22Rv1 (cell line): ENCODE measurements at regions not wholly inside any gene's neighbourhood (a gene's known extent, or its start where the extent isn't known, plus 50 kb on each side); places are given as distances from the start of the nearest gene placed in this dataset.
"Not testable (repeated sequence)": the region's sequence is repeated elsewhere in the genome, so short reads cannot be mapped to it uniquely, and the experiment has no call there.

Source experiments
- H3K27ac ChIP-seq: fragments of 450-650 bp; 2 replicates; pipeline ENCODE4 v1.5.1; 2017
- CTCF ChIP-seq: fragments of 450-650 bp; IDR thresholded peaks from 2 replicates; pipeline ENCODE4 v1.5.1; 2017; ENCODE audit warnings: mild to moderate bottlenecking
- ZFX ChIP-seq: fragments of 450-650 bp; IDR thresholded peaks from 2 replicates; pipeline ENCODE4 v1.6.1; 2017; ENCODE audit warnings: antibody characterized with exemption, borderline replicate concordance

- TF ChIP-seq CTCF (no peak), ZFX (no peak)
- no peak overlapping the region for H3K27ac ChIP-seq
Measured at GRCh38 chr4:53899586-53900270, 164.7 kb downstream of the CHIC2 start.

GRCh38 chr4:53895137-53895536 lies 169.3 kb downstream of the CHIC2 start:
- TF ChIP-seq CTCF, result no peak
- no peak for TF ChIP-seq ZFX
- no peak overlapping the region for H3K27ac ChIP-seq

- TF ChIP-seq CTCF (no peak), ZFX (no peak)
- H3K27ac ChIP-seq, result no peak overlapping the region
Measured at GRCh38 chr4:53890461-53890860, 173.9 kb downstream of the CHIC2 start.

- TF ChIP-seq ZFX, result no peak
- no peak for TF ChIP-seq CTCF
- no peak overlapping the region for H3K27ac ChIP-seq
Measured at GRCh38 chr4:53889326-53890055, 174.9 kb downstream of the CHIC2 start.

GRCh38 chr4:53886090-53886489 lies 178.3 kb downstream of the CHIC2 start:
- no peak overlapping the region for H3K27ac ChIP-seq
- TF ChIP-seq CTCF, result no peak
- no peak for TF ChIP-seq ZFX

- no peak overlapping the region for H3K27ac ChIP-seq
- no peak for TF ChIP-seq CTCF
- TF ChIP-seq ZFX, result no peak
Measured at GRCh38 chr4:53885668-53886067, 178.7 kb downstream of the CHIC2 start.

- H3K27ac ChIP-seq, result not testable (repeated sequence)
Measured at GRCh38 chr4:53877096-53877495, 187.3 kb downstream of the CHIC2 start.
